Activated CD4-positive, alpha-beta T cell treated with anti-CD3 and anti-CD28 coated beads, Interleukin-2, amount 10 ng/mL, durations not matched to agents 24 days and 14 days (primary cell): ENCODE measurements at regions not wholly inside any gene's neighbourhood (a gene's known extent, or its start where the extent isn't known, plus 50 kb on each side); places are given as distances from the start of the nearest gene placed in this dataset.
A peak's percentile ranks its signal among the peaks of the same experiment; 100 is the strongest.

Experiments used
- DNase-seq: peaks from one replicate; pipeline ENCODE4 v3.0.0; 2022
- H3K27ac Mint-ChIP-seq: one replicate; pipeline ENCODE4 v1.8.0; 2022; ENCODE audit warnings: mild to moderate bottlenecking, mixed read lengths
- H3K27me3 Mint-ChIP-seq: one replicate; pipeline ENCODE4 v1.8.0; 2022; ENCODE audit warnings: mixed read lengths
- H3K36me3 Mint-ChIP-seq: one replicate; pipeline ENCODE4 v1.8.0; 2022; ENCODE audit warnings: low read depth, mild to moderate bottlenecking, mixed read lengths
- H3K4me1 Mint-ChIP-seq: one replicate; pipeline ENCODE4 v1.8.0; 2021; ENCODE audit warnings: mixed read lengths
- H3K4me3 Mint-ChIP-seq: one replicate; pipeline ENCODE4 v1.8.0; 2022; ENCODE audit warnings: mild to moderate bottlenecking, moderate library complexity, mixed read lengths
- H3K9me3 Mint-ChIP-seq: one replicate; pipeline ENCODE4 v1.8.0; 2021; ENCODE audit warnings: mixed read lengths
- intact Hi-C: fragments of 100-400 bp; cut with micrococcal nuclease; formaldehyde crosslinking; loops from one replicate; pipeline ENCODE4 v1.15.1; 2023

GRCh38 chr7:47028284-47028683 is 553.6 kb downstream of the TNS3 start:
- no peaks in the 10 kb centered on the region for H3K27me3 Mint-ChIP-seq
- no peak overlapping the region for H3K4me3 Mint-ChIP-seq
- intact Hi-C loops, result no loop called here
- H3K4me1 Mint-ChIP-seq, result no peaks in the 10 kb centered on the region
- no peak overlapping the region for H3K27ac Mint-ChIP-seq
- H3K36me3 Mint-ChIP-seq, result no peaks in the 10 kb centered on the region
- DNase-seq, result no peak
- no peaks in the 10 kb centered on the region for H3K9me3 Mint-ChIP-seq

- no peaks in the 10 kb centered on the region for H3K36me3 Mint-ChIP-seq
- no peak overlapping the region for H3K27ac Mint-ChIP-seq
- H3K4me1 Mint-ChIP-seq, result no peaks in the 10 kb centered on the region
- H3K4me3 Mint-ChIP-seq, result no peak overlapping the region
- no peaks in the 10 kb centered on the region for H3K9me3 Mint-ChIP-seq
- intact Hi-C loops, result no loop called here
- H3K27me3 Mint-ChIP-seq, result no peaks in the 10 kb centered on the region
- DNase-seq, result peak; percentile 41
Observed at GRCh38 chr7:47027695-47028240, 554.1 kb downstream of the TNS3 start.

GRCh38 chr7:47026780-47027361 is 555.0 kb downstream of the TNS3 start:
- DNase-seq, result peak; percentile 33
- Mint-ChIP-seq H3K9me3 (no peaks in the 10 kb centered on the region), H3K36me3 (no peaks in the 10 kb centered on the region), H3K27ac (no peak overlapping the region), H3K27me3 (no peaks in the 10 kb centered on the region), H3K4me3 (no peak overlapping the region), H3K4me1 (no peaks in the 10 kb centered on the region)
- intact Hi-C loops, result no loop called here

- no peaks in the 10 kb centered on the region for H3K9me3 Mint-ChIP-seq
- H3K27ac Mint-ChIP-seq, result no peak overlapping the region
- intact Hi-C loops, result no loop called here
- no peaks in the 10 kb centered on the region for H3K4me1 Mint-ChIP-seq
- DNase-seq, result no peak
- no peak overlapping the region for H3K4me3 Mint-ChIP-seq
- no peaks in the 10 kb centered on the region for H3K27me3 Mint-ChIP-seq
- no peaks in the 10 kb centered on the region for H3K36me3 Mint-ChIP-seq
Observed at GRCh38 chr7:47024991-47025390, 556.9 kb downstream of the TNS3 start.

- Mint-ChIP-seq H3K4me3 (no peak overlapping the region), H3K36me3 (no peaks in the 10 kb centered on the region), H3K27me3 (no peaks in the 10 kb centered on the region), H3K27ac (no peak overlapping the region), H3K9me3 (no peaks in the 10 kb centered on the region), H3K4me1 (no peaks in the 10 kb centered on the region)
- no peak for DNase-seq
- intact Hi-C loops, result no loop called here
Observed at GRCh38 chr7:47008461-47008860, 573.5 kb downstream of the TNS3 start.

- no peak overlapping the region for H3K4me3 Mint-ChIP-seq
- H3K9me3 Mint-ChIP-seq, result no peaks in the 10 kb centered on the region
- no peak for DNase-seq
- H3K4me1 Mint-ChIP-seq, result no peaks in the 10 kb centered on the region
- intact Hi-C loops, result no loop called here
- H3K27ac Mint-ChIP-seq, result no peak overlapping the region
- H3K27me3 Mint-ChIP-seq, result no peaks in the 10 kb centered on the region
- no peaks in the 10 kb centered on the region for H3K36me3 Mint-ChIP-seq
Observed at GRCh38 chr7:47007471-47007870, 574.4 kb downstream of the TNS3 start.

- no peaks in the 10 kb centered on the region for H3K9me3 Mint-ChIP-seq
- H3K27ac Mint-ChIP-seq, result no peak overlapping the region
- no peaks in the 10 kb centered on the region for H3K27me3 Mint-ChIP-seq
- no peak overlapping the region for H3K4me3 Mint-ChIP-seq
- no peak for DNase-seq
- intact Hi-C loops, result no loop called here
- H3K4me1 Mint-ChIP-seq, result no peaks in the 10 kb centered on the region
- H3K36me3 Mint-ChIP-seq, result no peaks in the 10 kb centered on the region
Observed at GRCh38 chr7:47000561-47000960, 581.4 kb downstream of the TNS3 start.

GRCh38 chr7:46999866-47000265 is 582.0 kb downstream of the TNS3 start:
- Mint-ChIP-seq H3K27me3 (no peaks in the 10 kb centered on the region), H3K9me3 (no peaks in the 10 kb centered on the region), H3K27ac (no peak overlapping the region), H3K4me3 (no peak overlapping the region), H3K36me3 (no peaks in the 10 kb centered on the region), H3K4me1 (no peaks in the 10 kb centered on the region)
- no peak for DNase-seq
- intact Hi-C loops, result no loop called here

- intact Hi-C loops, result no loop called here
- no peaks in the 10 kb centered on the region for H3K4me1 Mint-ChIP-seq
- H3K27ac Mint-ChIP-seq, result no peak overlapping the region
- H3K9me3 Mint-ChIP-seq, result no peaks in the 10 kb centered on the region
- DNase-seq, result no peak
- no peaks in the 10 kb centered on the region for H3K36me3 Mint-ChIP-seq
- no peaks in the 10 kb centered on the region for H3K27me3 Mint-ChIP-seq
- H3K4me3 Mint-ChIP-seq, result no peak overlapping the region
Observed at GRCh38 chr7:46996972-46997371, 584.9 kb downstream of the TNS3 start.

- intact Hi-C loops, result no loop called here
- Mint-ChIP-seq H3K4me1 (no peaks in the 10 kb centered on the region), H3K36me3 (no peaks in the 10 kb centered on the region), H3K27ac (no peak overlapping the region), H3K4me3 (no peak overlapping the region), H3K27me3 (no peaks in the 10 kb centered on the region), H3K9me3 (no peaks in the 10 kb centered on the region)
- DNase-seq, result no peak
Observed at GRCh38 chr7:46993396-46993795, 588.5 kb downstream of the TNS3 start.

GRCh38 chr7:46990761-46991160 is 591.1 kb downstream of the TNS3 start:
- intact Hi-C loops, result no loop called here
- Mint-ChIP-seq H3K9me3 (no peaks in the 10 kb centered on the region), H3K4me1 (no peaks in the 10 kb centered on the region), H3K27ac (no peak overlapping the region), H3K4me3 (no peak overlapping the region), H3K36me3 (no peaks in the 10 kb centered on the region), H3K27me3 (no peaks in the 10 kb centered on the region)
- no peak for DNase-seq

- no peaks in the 10 kb centered on the region for H3K4me1 Mint-ChIP-seq
- H3K27me3 Mint-ChIP-seq, result no peaks in the 10 kb centered on the region
- intact Hi-C loops, result no loop called here
- H3K4me3 Mint-ChIP-seq, result no peak overlapping the region
- DNase-seq, result no peak
- no peak overlapping the region for H3K27ac Mint-ChIP-seq
- no peaks in the 10 kb centered on the region for H3K36me3 Mint-ChIP-seq
- peaks cover 6% of the 10 kb centered on the region for H3K9me3 Mint-ChIP-seq
Observed at GRCh38 chr7:46989247-46989646, 592.7 kb downstream of the TNS3 start.

- no peak overlapping the region for H3K27ac Mint-ChIP-seq
- intact Hi-C loops, result no loop called here
- no peaks in the 10 kb centered on the region for H3K27me3 Mint-ChIP-seq
- DNase-seq, result no peak
- H3K9me3 Mint-ChIP-seq, result peaks cover 9% of the 10 kb centered on the region
- no peak overlapping the region for H3K4me3 Mint-ChIP-seq
- no peaks in the 10 kb centered on the region for H3K36me3 Mint-ChIP-seq
- no peaks in the 10 kb centered on the region for H3K4me1 Mint-ChIP-seq
Observed at GRCh38 chr7:46982928-46983327, 599.0 kb downstream of the TNS3 start.

GRCh38 chr7:46979439-46979838 is 602.5 kb downstream of the TNS3 start:
- Mint-ChIP-seq H3K27me3 (no peaks in the 10 kb centered on the region), H3K4me1 (no peaks in the 10 kb centered on the region), H3K36me3 (no peaks in the 10 kb centered on the region), H3K27ac (no peak overlapping the region), H3K9me3 (peaks cover 3% of the 10 kb centered on the region), H3K4me3 (no peak overlapping the region)
- intact Hi-C loops, result no loop called here
- no peak for DNase-seq

GRCh38 chr7:46975493-46975892 is 606.4 kb downstream of the TNS3 start:
- Mint-ChIP-seq H3K27me3 (no peaks in the 10 kb centered on the region), H3K4me3 (no peak overlapping the region), H3K4me1 (no peaks in the 10 kb centered on the region), H3K9me3 (no peaks in the 10 kb centered on the region), H3K36me3 (no peaks in the 10 kb centered on the region), H3K27ac (no peak overlapping the region)
- no peak for DNase-seq
- intact Hi-C loops, result no loop called here
